NB4 (cell line): ENCODE measurements at regions not wholly inside any gene's neighbourhood (a gene's known extent, or its start where the extent isn't known, plus 50 kb on each side); places are given as distances from the start of the nearest gene placed in this dataset.

ENCODE experiments used
- POLR2A ChIP-seq: IDR thresholded peaks from 2 replicates; pipeline ENCODE4 v1.6.1; 2011; ENCODE audit warnings: mild to moderate bottlenecking; ENCODE audit not compliant: insufficient read length; ENCODE audit errors: extremely low read depth
- TF ChIP-seq, protein P1 (sequence below): IDR thresholded peaks from one replicate; pipeline ENCODE4 v1.5.1; 2012; ENCODE audit warnings: low read depth, low read length

DNA sequence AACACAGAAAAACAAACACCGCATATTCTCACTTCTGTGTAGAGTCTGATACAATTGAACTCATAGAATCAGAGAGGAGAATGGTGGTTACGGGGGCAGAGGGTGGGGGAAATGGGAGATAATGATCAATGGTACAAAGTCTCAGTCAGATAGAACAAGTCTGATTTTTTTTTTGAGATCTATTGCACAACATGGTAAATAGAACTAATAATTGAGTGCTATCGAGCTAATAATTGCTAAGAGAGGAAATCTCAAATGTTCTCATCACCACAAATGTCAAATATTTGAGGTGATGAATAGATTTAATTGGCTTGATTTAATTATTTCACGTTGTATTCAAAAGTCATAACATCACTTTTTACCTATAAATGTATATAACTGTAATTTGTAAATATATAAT, 121.0 kb upstream of the SPIN1 start:
- TF ChIP-seq, protein P1, sequence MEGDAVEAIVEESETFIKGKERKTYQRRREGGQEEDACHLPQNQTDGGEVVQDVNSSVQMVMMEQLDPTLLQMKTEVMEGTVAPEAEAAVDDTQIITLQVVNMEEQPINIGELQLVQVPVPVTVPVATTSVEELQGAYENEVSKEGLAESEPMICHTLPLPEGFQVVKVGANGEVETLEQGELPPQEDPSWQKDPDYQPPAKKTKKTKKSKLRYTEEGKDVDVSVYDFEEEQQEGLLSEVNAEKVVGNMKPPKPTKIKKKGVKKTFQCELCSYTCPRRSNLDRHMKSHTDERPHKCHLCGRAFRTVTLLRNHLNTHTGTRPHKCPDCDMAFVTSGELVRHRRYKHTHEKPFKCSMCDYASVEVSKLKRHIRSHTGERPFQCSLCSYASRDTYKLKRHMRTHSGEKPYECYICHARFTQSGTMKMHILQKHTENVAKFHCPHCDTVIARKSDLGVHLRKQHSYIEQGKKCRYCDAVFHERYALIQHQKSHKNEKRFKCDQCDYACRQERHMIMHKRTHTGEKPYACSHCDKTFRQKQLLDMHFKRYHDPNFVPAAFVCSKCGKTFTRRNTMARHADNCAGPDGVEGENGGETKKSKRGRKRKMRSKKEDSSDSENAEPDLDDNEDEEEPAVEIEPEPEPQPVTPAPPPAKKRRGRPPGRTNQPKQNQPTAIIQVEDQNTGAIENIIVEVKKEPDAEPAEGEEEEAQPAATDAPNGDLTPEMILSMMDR = no peak
- TF ChIP-seq POLR2A = no peak
